ENCODE measurements at regions not wholly inside any gene's neighbourhood (a gene's known extent, or its start where the extent isn't known, plus 50 kb on each side); places are given as distances from the start of the nearest gene placed in this dataset.

- TF ChIP-seq YY1 (IDR thresholded peaks at IDR 0.05; ENCODE audit: low read depth) (no peak), TAF1 (IDR thresholded peaks at IDR 0.05; ENCODE audit: low read depth) (no peak), CEBPB (IDR thresholded peaks at IDR 0.05) (no peak), CREB1 (IDR thresholded peaks at IDR 0.05; ENCODE audit: low read depth) (no peak), REST (IDR thresholded peaks at IDR 0.05; ENCODE audit: low read depth) (no peak), RAD21 (IDR thresholded peaks at IDR 0.05; ENCODE audit: low read depth) (no peak), TCF12 (IDR thresholded peaks at IDR 0.05; ENCODE audit: low read depth) (no peak), MAX (IDR thresholded peaks at IDR 0.05) (no peak), TEAD4 (IDR thresholded peaks at IDR 0.05) (no peak), USF1 (IDR thresholded peaks at IDR 0.05) (no peak), NFIC (IDR thresholded peaks at IDR 0.05) (no peak)
These were observed 138.1 kb upstream of the FOXF1 start for GRCh38 chr16:86372193-86372592.

- TF ChIP-seq RAD21 (IDR thresholded peaks at IDR 0.05; ENCODE audit: low read depth) (no peak), EGR1 (IDR thresholded peaks at IDR 0.05) (no peak)
These were observed 136.9 kb upstream of the FOXF1 start for GRCh38 chr16:86373276-86373901.

- TF ChIP-seq EGR1 (IDR thresholded peaks at IDR 0.05): no peak
- no peak for TF ChIP-seq ZBTB7A (IDR thresholded peaks at IDR 0.05; ENCODE audit: low read depth)
- no peak for TF ChIP-seq NFIC (IDR thresholded peaks at IDR 0.05)
- TF ChIP-seq FOXM1 (IDR thresholded peaks at IDR 0.05; ENCODE audit: borderline replicate concordance, low read depth): no peak
- no peak for TF ChIP-seq TAF1 (IDR thresholded peaks at IDR 0.05; ENCODE audit: low read depth)
These were observed 135.7 kb upstream of the FOXF1 start for GRCh38 chr16:86374603-86375130.

GRCh38 chr16:86375364-86375763 is 135.0 kb upstream of the FOXF1 start:
- no peak for TF ChIP-seq ZBTB7A (IDR thresholded peaks at IDR 0.05; ENCODE audit: low read depth)
- no peak for TF ChIP-seq MAX (IDR thresholded peaks at IDR 0.05)
- TF ChIP-seq CEBPB (IDR thresholded peaks at IDR 0.05): no peak
- no peak for TF ChIP-seq TEAD4 (IDR thresholded peaks at IDR 0.05)

- TF ChIP-seq FOXM1 (IDR thresholded peaks at IDR 0.05; ENCODE audit: borderline replicate concordance, low read depth) (no peak), TCF12 (IDR thresholded peaks at IDR 0.05; ENCODE audit: low read depth) (no peak), NFIC (IDR thresholded peaks at IDR 0.05) (no peak), RAD21 (IDR thresholded peaks at IDR 0.05; ENCODE audit: low read depth) (no peak), EP300 (IDR thresholded peaks at IDR 0.05; ENCODE audit: borderline replicate concordance) (no peak), EGR1 (IDR thresholded peaks at IDR 0.05) (no peak), ZBTB7A (IDR thresholded peaks at IDR 0.05; ENCODE audit: low read depth) (no peak), REST (IDR thresholded peaks at IDR 0.05; ENCODE audit: low read depth) (no peak), CEBPB (IDR thresholded peaks at IDR 0.05) (no peak), USF1 (IDR thresholded peaks at IDR 0.05) (no peak), TAF1 (IDR thresholded peaks at IDR 0.05; ENCODE audit: low read depth) (no peak), CREB1 (IDR thresholded peaks at IDR 0.05; ENCODE audit: low read depth) (no peak), TEAD4 (IDR thresholded peaks at IDR 0.05) (no peak), YY1 (IDR thresholded peaks at IDR 0.05; ENCODE audit: low read depth) (no peak), MAX (IDR thresholded peaks at IDR 0.05) (no peak)
These were observed 134.5 kb upstream of the FOXF1 start for GRCh38 chr16:86375851-86376250.

GRCh38 chr16:86376837-86377236 is 133.5 kb upstream of the FOXF1 start:
- TF ChIP-seq CEBPB (IDR thresholded peaks at IDR 0.05) (no peak), NFIC (IDR thresholded peaks at IDR 0.05) (no peak), TAF1 (IDR thresholded peaks at IDR 0.05; ENCODE audit: low read depth) (no peak), REST (IDR thresholded peaks at IDR 0.05; ENCODE audit: low read depth) (no peak), USF1 (IDR thresholded peaks at IDR 0.05) (no peak), FOXM1 (IDR thresholded peaks at IDR 0.05; ENCODE audit: borderline replicate concordance, low read depth) (no peak), ZBTB7A (IDR thresholded peaks at IDR 0.05; ENCODE audit: low read depth) (no peak), TCF12 (IDR thresholded peaks at IDR 0.05; ENCODE audit: low read depth) (no peak), EGR1 (IDR thresholded peaks at IDR 0.05) (no peak), TEAD4 (IDR thresholded peaks at IDR 0.05) (no peak), CREB1 (IDR thresholded peaks at IDR 0.05; ENCODE audit: low read depth) (no peak), RAD21 (IDR thresholded peaks at IDR 0.05; ENCODE audit: low read depth) (no peak), YY1 (IDR thresholded peaks at IDR 0.05; ENCODE audit: low read depth) (no peak)

Data from Ishikawa (cell line).